IMR-90 (cell line): ENCODE measurements at regions not wholly inside any gene's neighbourhood (a gene's known extent, or its start where the extent isn't known, plus 50 kb on each side); places are given as distances from the start of the nearest gene placed in this dataset.

ENCODE experiments used
- BHLHE40 ChIP-seq: fragments of 150-350 bp; IDR thresholded peaks from 2 replicates; pipeline ENCODE4 v1.6.1; 2016; ENCODE audit warnings: mild to moderate bottlenecking, low read depth, low read length
- CEBPB ChIP-seq: IDR thresholded peaks from 2 replicates; pipeline ENCODE4 v1.6.1; 2012; ENCODE audit warnings: low read depth, low read length, improper control_type of control experiment
- CHD1 ChIP-seq: IDR thresholded peaks from 2 replicates; pipeline ENCODE4 v1.6.1; 2012; ENCODE audit warnings: low read depth, low read length, improper control_type of control experiment
- MAFK ChIP-seq: IDR thresholded peaks from 2 replicates; pipeline ENCODE4 v1.6.1; 2012; ENCODE audit warnings: low read depth, low read length, improper control_type of control experiment
- MAZ ChIP-seq: IDR thresholded peaks from 2 replicates; pipeline ENCODE4 v1.6.1; 2012; ENCODE audit warnings: low read depth, mild to moderate bottlenecking, low read length, improper control_type of control experiment, moderate library complexity, borderline replicate concordance
- POLR2A ChIP-seq: IDR thresholded peaks from 2 replicates; pipeline ENCODE4 v1.6.1; 2012; ENCODE audit warnings: mild to moderate bottlenecking, low read depth, low read length
- TF ChIP-seq, protein P1 (sequence below): conservative IDR thresholded peaks from 2 replicates; pipeline ENCODE4 v1.5.1; 2012; ENCODE audit warnings: mild to moderate bottlenecking, low read depth, low read length, improper control_type of control experiment
- TF ChIP-seq, protein P2 (sequence below): fragments of 150-350 bp; IDR thresholded peaks from 2 replicates; pipeline ENCODE4 v1.6.1; 2017; ENCODE audit warnings: mild to moderate bottlenecking, antibody characterized with exemption, low read length, low read depth

DNA sequence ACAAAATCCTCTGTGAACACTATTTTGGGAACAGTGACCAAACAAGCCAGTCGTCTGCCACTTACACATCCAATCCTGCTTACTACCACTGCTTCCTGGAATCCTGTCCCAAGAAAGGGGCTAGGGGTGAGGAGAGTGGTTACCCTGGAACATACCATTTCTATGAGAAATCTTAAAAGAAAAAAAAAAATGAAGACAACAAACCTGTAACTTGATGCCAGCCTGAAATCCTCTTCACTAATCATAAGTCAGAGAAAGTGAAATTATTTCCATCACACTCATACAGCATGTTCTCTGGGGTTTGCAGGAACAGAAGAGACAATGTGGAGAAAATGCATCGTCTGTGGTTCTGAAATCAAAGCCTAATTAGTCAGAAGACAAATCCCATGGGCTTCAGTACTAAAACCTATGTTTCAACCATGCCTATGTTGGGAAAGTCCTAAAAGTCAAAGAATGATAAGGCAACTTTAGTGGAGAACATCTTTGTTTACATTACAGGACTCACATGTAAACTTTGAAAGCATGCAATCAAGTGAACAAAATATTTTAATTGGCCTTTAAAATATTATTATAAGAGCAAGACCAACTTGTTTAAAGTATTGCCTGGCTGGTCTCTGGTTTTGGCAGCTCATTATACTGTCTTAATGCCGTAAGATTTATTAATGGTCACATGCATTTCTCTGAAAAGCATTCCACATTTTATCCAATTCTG lies 220.7 kb downstream of the LTN1 start:
- TF ChIP-seq, protein P1, sequence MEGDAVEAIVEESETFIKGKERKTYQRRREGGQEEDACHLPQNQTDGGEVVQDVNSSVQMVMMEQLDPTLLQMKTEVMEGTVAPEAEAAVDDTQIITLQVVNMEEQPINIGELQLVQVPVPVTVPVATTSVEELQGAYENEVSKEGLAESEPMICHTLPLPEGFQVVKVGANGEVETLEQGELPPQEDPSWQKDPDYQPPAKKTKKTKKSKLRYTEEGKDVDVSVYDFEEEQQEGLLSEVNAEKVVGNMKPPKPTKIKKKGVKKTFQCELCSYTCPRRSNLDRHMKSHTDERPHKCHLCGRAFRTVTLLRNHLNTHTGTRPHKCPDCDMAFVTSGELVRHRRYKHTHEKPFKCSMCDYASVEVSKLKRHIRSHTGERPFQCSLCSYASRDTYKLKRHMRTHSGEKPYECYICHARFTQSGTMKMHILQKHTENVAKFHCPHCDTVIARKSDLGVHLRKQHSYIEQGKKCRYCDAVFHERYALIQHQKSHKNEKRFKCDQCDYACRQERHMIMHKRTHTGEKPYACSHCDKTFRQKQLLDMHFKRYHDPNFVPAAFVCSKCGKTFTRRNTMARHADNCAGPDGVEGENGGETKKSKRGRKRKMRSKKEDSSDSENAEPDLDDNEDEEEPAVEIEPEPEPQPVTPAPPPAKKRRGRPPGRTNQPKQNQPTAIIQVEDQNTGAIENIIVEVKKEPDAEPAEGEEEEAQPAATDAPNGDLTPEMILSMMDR: no peak
- TF ChIP-seq CEBPB: peak; percentile 44
- no peak for TF ChIP-seq MAFK
- no peak for TF ChIP-seq POLR2A
- no peak for TF ChIP-seq BHLHE40
- TF ChIP-seq, protein P2, sequence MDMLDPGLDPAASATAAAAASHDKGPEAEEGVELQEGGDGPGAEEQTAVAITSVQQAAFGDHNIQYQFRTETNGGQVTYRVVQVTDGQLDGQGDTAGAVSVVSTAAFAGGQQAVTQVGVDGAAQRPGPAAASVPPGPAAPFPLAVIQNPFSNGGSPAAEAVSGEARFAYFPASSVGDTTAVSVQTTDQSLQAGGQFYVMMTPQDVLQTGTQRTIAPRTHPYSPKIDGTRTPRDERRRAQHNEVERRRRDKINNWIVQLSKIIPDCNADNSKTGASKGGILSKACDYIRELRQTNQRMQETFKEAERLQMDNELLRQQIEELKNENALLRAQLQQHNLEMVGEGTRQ: no peak
- TF ChIP-seq MAZ: no peak
- TF ChIP-seq CHD1: no peak
